Upper lobe of right lung (tissue), 1 donor: ENCODE measurements at regions not wholly inside any gene's neighbourhood (a gene's known extent, or its start where the extent isn't known, plus 50 kb on each side); places are given as distances from the start of the nearest gene placed in this dataset.
"Not testable (repeated sequence)": the region's sequence is repeated elsewhere in the genome, so short reads cannot be mapped to it uniquely, and the experiment has no call there.

Source experiments
- ATAC-seq: fragments of 200-7000 bp; cut with Tn5 transposase; one replicate; pipeline ENCODE4 v1.9.1; 2020; ENCODE audit warnings: mild to moderate bottlenecking, moderate library complexity
- DNase-seq: peaks from one replicate; pipeline ENCODE4 v3.0.0-alpha.2; 2020
- H3K27ac ChIP-seq: fragments of 200-600 bp; one replicate; pipeline ENCODE4 v1.8.0; 2022
- H3K27me3 ChIP-seq: fragments of 200-600 bp; one replicate; pipeline ENCODE4 v1.8.0; 2022; ENCODE audit warnings: mild to moderate bottlenecking
- H3K36me3 ChIP-seq: fragments of 200-600 bp; one replicate; pipeline ENCODE4 v1.8.0; 2022
- H3K4me1 ChIP-seq: fragments of 200-600 bp; one replicate; pipeline ENCODE4 v1.8.0; 2022
- H3K4me3 ChIP-seq: fragments of 200-600 bp; one replicate; pipeline ENCODE4 v1.8.0; 2022; ENCODE audit warnings: mild to moderate bottlenecking
- H3K9me3 ChIP-seq: fragments of 200-600 bp; one replicate; pipeline ENCODE4 v1.8.0; 2022
- intact Hi-C: fragments of 100-400 bp; cut with DNase I; formaldehyde crosslinking; loops from one replicate; pipeline ENCODE4 v1.11.0; 2022
- TF ChIP-seq, protein P1 (sequence below): fragments of 200-600 bp; IDR thresholded peaks from one replicate; pipeline ENCODE4 v1.8.0; 2022; ENCODE audit warnings: antibody characterized with exemption
- donor health status: DM: no; HTN: yes; CAD: no; lungs with severe emphysema.

DNA sequence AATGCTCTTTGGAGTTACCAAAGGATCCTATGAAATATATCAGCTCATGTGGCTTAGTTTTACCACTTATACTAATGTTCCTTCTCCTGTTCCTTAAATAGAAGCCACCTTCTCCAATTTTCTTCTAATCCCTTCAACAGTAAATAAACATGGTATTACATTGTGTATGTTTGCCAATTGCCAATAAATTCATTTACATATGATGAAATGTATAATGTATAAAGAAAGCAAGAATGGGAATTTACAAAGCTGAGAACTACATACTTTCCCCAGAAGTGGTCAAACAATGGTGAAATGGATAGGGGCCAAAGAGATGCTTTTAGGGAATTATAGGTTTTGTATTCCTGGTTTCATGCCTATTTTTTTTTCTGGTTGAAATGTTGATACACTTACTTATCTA lies 894.2 kb upstream of the CRIM1 start:
- DNase-seq = no peak
- TF ChIP-seq, protein P1, sequence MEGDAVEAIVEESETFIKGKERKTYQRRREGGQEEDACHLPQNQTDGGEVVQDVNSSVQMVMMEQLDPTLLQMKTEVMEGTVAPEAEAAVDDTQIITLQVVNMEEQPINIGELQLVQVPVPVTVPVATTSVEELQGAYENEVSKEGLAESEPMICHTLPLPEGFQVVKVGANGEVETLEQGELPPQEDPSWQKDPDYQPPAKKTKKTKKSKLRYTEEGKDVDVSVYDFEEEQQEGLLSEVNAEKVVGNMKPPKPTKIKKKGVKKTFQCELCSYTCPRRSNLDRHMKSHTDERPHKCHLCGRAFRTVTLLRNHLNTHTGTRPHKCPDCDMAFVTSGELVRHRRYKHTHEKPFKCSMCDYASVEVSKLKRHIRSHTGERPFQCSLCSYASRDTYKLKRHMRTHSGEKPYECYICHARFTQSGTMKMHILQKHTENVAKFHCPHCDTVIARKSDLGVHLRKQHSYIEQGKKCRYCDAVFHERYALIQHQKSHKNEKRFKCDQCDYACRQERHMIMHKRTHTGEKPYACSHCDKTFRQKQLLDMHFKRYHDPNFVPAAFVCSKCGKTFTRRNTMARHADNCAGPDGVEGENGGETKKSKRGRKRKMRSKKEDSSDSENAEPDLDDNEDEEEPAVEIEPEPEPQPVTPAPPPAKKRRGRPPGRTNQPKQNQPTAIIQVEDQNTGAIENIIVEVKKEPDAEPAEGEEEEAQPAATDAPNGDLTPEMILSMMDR = no peak
- Histone ChIP-seq H3K9me3 (no peaks in the 10 kb centered on the region), H3K27me3 (no peaks in the 10 kb centered on the region), H3K36me3 (no peaks in the 10 kb centered on the region), H3K4me1 (no peaks in the 10 kb centered on the region), H3K27ac (no peak overlapping the region), H3K4me3 (no peak overlapping the region)
- intact Hi-C loops = no loop called here
- ATAC-seq = no peak

DNA sequence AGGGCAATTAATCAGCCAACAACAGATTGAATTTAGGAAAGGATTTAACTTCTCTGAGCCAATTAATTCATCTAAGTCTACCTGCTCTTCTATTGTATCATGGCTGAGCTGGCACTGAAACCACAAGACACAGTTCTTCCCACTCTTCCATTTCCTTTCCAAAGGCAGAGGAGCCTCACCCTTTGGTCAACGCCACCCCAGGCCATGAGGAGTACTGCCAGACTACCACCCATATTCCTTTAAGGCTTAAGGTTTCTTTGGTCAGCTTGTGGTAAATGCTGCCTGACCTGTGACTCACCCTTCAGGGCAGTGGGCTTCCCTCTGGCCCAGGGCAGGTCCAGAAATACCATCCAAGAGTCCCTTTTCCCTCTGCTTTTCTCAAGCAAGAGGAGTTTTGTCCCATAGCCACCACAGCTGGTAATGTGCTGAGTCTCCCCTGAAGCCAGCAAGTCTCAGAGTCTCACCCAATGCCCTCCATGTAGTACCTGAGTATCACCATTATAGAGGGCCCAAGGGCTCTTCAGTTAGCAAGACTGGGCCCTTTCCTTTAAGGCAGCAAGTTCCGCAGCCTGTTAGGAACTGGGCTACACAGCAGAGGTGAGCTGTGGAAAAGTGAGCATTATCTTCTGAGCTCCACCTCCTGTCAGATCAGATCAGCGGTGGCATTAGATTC lies 900.5 kb upstream of the CRIM1 start:
- ATAC-seq (no peak), DNase-seq (no peak)
- H3K36me3 ChIP-seq = no peaks in the 10 kb centered on the region
- no peaks in the 10 kb centered on the region for H3K9me3 ChIP-seq
- no peak overlapping the region for H3K4me3 ChIP-seq
- TF ChIP-seq, protein P1 = no peak
- H3K4me1 ChIP-seq = no peaks in the 10 kb centered on the region
- intact Hi-C loops = no loop called here
- H3K27me3 ChIP-seq = no peaks in the 10 kb centered on the region
- no peak overlapping the region for H3K27ac ChIP-seq

DNA sequence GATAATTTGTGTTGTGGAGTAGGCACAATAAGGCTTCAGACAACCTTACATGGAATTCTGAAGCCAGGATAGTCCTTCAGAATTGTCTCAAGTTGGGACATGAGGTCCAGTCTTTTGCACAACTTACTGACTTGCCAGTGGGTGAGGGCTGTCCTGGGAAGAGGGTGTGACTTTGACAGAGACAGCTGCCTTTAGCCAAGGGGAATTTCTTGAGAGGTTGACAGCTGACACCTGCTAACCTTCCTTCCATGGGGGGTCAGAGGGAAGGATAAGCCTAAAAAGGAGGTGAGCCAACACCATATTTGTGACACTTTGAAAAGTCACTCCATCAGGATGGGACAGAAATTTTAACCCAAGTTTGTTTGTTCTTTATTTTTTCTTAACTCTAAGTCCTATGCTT lies 907.8 kb upstream of the CRIM1 start:
- Histone ChIP-seq H3K27me3 (no peaks in the 10 kb centered on the region), H3K4me1 (no peaks in the 10 kb centered on the region), H3K36me3 (no peaks in the 10 kb centered on the region), H3K9me3 (no peaks in the 10 kb centered on the region), H3K27ac (no peak overlapping the region), H3K4me3 (no peak overlapping the region)
- TF ChIP-seq, protein P1 = no peak
- DNase-seq = no peak
- intact Hi-C loops = no loop called here
- no peak for ATAC-seq

DNA sequence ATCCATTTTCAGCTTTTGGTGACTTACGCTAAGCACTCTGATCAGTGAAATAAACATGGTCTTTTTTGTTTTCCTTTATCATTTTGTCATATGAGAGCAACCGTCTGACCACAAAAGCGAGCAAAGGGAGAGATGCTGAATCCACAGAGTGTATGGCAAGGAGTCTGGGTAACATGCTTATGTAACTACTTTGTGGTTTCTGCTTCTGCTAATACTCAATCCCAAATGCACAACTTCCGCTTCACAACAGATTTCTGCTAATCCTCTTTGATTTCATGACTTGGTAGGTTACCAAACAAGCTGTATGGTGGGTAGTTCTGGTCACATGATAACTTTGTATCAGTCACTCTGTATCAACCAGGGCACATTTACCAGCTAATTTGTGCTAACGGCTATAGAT lies 908.4 kb upstream of the CRIM1 start:
- Histone ChIP-seq H3K4me1 (no peaks in the 10 kb centered on the region), H3K36me3 (no peaks in the 10 kb centered on the region), H3K9me3 (no peaks in the 10 kb centered on the region), H3K27me3 (no peaks in the 10 kb centered on the region), H3K27ac (no peak overlapping the region), H3K4me3 (no peak overlapping the region)
- DNase-seq = no peak
- peak; percentile 86 for ATAC-seq
- intact Hi-C loops = no loop called here
- TF ChIP-seq, protein P1 = no peak

DNA sequence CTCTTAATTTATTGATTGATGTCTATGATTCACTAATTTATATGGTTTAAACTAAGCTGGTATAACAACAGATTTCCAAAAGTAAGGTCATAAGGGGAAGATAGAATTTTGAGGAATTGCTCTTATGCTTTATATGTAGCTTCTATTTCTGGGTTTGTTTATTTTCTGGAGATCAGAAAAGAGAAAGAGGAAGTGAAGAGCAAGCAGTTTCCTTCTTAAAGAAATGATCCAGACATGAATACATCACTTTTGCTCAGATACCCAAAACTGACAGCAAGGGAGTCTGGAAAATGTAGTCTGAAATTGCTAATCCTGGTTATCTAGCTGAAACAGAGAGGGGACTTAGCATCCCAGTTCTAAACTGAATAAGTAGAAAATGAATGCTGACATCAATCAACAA lies 912.5 kb upstream of the CRIM1 start:
- intact Hi-C loops = no loop called here
- no peak overlapping the region for H3K27ac ChIP-seq
- H3K4me3 ChIP-seq = no peak overlapping the region
- ATAC-seq (no peak), DNase-seq (no peak)
- H3K4me1 ChIP-seq = no peaks in the 10 kb centered on the region
- H3K36me3 ChIP-seq = no peaks in the 10 kb centered on the region
- TF ChIP-seq, protein P1 = no peak
- H3K9me3 ChIP-seq = no peaks in the 10 kb centered on the region
- no peaks in the 10 kb centered on the region for H3K27me3 ChIP-seq

DNA sequence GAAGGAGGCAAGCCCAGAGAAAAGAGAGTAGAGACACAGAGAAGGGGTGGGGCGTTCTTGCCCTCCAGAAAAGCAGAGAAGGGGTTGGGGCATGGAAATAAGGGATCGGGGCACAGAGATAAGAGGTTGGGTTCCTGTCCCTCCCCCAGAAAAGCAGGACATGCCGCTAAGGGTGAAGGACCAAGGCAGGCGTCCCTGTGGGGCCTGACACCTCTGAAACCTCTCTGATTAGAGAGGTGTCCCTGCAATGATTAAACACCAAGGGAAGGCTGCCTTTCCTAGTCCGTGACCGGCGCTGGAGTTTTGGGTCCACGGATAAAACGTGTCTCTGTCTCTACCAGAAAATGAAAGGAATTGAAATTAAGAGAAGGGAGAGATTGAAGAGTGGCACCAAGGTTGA lies 914.0 kb upstream of the CRIM1 start:
- intact Hi-C loops, H3K27me3 ChIP-seq, ATAC-seq, H3K36me3 ChIP-seq, H3K4me3 ChIP-seq, H3K27ac ChIP-seq, H3K9me3 ChIP-seq, H3K4me1 ChIP-seq, DNase-seq: not testable (repeated sequence)

DNA sequence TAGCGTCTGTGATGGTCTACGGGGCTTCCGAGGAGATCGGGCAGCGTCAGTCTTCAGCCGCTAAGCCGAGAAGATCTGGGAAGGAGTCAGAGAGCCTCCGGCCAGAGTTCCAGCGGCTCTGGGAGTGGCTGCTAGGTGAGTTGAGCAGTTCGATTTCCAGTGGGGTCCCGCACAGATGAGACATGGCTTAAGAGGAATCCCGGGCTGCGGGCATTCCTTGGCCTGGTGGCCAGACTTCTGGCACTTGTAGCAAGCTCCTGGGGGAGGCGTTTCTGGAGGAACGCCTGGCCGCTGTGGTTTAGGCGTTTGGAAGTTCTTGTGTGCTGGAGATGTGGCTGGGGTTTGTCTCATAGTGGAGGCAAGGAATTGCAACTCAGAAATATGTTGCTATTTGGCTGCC lies 915.3 kb upstream of the CRIM1 start:
- H3K27ac ChIP-seq, DNase-seq, H3K9me3 ChIP-seq, ATAC-seq, H3K27me3 ChIP-seq, H3K4me1 ChIP-seq, intact Hi-C loops, H3K4me3 ChIP-seq, H3K36me3 ChIP-seq: not testable (repeated sequence)

DNA sequence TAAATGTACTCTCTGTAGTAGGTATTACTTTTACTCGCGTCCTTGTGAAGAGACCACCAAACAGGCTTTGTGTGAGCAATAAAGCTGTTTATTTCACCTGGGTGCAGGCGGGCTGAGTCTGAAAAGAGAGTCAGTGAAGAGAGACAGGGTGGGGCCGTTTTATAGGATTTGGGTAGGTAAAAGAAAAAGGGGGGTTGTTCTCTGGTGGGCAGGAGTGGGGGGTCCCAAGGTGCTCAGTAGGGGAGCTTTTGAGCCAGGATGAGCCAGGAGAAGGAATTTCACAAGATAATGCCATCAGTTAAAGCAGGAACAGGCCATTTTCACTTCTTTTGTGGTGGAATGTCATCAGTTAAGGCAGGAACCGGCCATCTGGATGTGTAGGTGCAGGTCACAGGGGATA lies 918.7 kb upstream of the CRIM1 start:
- H3K36me3 ChIP-seq = not testable (repeated sequence)

More for the DNA sequence above, 918.7 kb upstream of the CRIM1 start:
- intact Hi-C loops, H3K27me3 ChIP-seq, H3K27ac ChIP-seq, H3K9me3 ChIP-seq, DNase-seq, H3K4me3 ChIP-seq, H3K4me1 ChIP-seq, ATAC-seq: not testable (repeated sequence)
